Liver (tissue), 7 donors: ENCODE measurements at regions not wholly inside any gene's neighbourhood (a gene's known extent, or its start where the extent isn't known, plus 50 kb on each side); places are given as distances from the start of the nearest gene placed in this dataset.

Source experiments
- DNase-seq: peaks from one replicate; pipeline ENCODE4 v3.0.0-alpha.2; 2017; ENCODE audit warnings: low spot score
- H3K27ac ChIP-seq, 2 donors: one replicate each; pipeline ENCODE4 v1.7.0; 2013; ENCODE audit warnings: inconsistent platforms in 2 of 2, low read length in 2 of 2, control low read depth in 1 of 2, low read depth in 1 of 2, mild to moderate bottlenecking in 1 of 2
- H3K27me3 ChIP-seq, 4 donors: one replicate each; pipeline versions ENCODE4 v1.6.1 to v1.7.0; 2013; ENCODE audit warnings: low read length in 3 of 4, inconsistent platforms in 1 of 4, mild to moderate bottlenecking in 1 of 4, moderate library complexity in 1 of 4; ENCODE audit not compliant: control insufficient read depth in 4 of 4, insufficient read depth in 4 of 4
- H3K36me3 ChIP-seq, 4 donors: one replicate each; pipeline versions ENCODE4 v1.6.1 to v1.7.0; 2013; ENCODE audit warnings: low read length in 3 of 4, mild to moderate bottlenecking in 3 of 4, low read depth in 1 of 4, moderate library complexity in 1 of 4; ENCODE audit not compliant: control insufficient read depth in 4 of 4, insufficient read depth in 3 of 4
- H3K4me1 ChIP-seq, 4 donors: one replicate each; pipeline versions ENCODE4 v1.6.1 to v1.7.0; 2013; ENCODE audit warnings: low read length in 3 of 4, mild to moderate bottlenecking in 3 of 4, moderate library complexity in 1 of 4; ENCODE audit not compliant: control insufficient read depth in 4 of 4, insufficient read depth in 4 of 4
- H3K4me3 ChIP-seq, 3 donors: one replicate each; pipeline versions ENCODE4 v1.6.1 to v1.7.0; 2013; ENCODE audit warnings: low read length in 3 of 3, control low read depth in 1 of 3, low read depth in 1 of 3, mild to moderate bottlenecking in 1 of 3
- H3K9ac ChIP-seq, 2 donors: one replicate each; pipeline ENCODE4 v1.7.0; 2013; ENCODE audit warnings: low read length in 2 of 2, mild to moderate bottlenecking in 2 of 2, moderate library complexity in 2 of 2, control low read depth in 1 of 2, low read depth in 1 of 2
- H3K9me3 ChIP-seq, 4 donors: one replicate each; pipeline versions ENCODE4 v1.6.1 to v1.7.0; 2013; ENCODE audit warnings: low read length in 3 of 4; ENCODE audit not compliant: control insufficient read depth in 4 of 4
- EGR1 ChIP-seq, 2 donors: IDR thresholded peaks; 2 replicates each; pipeline ENCODE4 v1.6.1; 2016 to 2018; ENCODE audit warnings: antibody characterized with exemption in 2 of 2, low read depth in 2 of 2
- FOXA1 ChIP-seq: IDR thresholded peaks from 2 replicates; pipeline ENCODE4 v1.6.1; 2016; ENCODE audit warnings: antibody characterized with exemption
- FOXA2 ChIP-seq: IDR thresholded peaks from 2 replicates; pipeline ENCODE4 v1.6.1; 2016; ENCODE audit warnings: antibody characterized with exemption
- GABPA ChIP-seq, 2 donors: IDR thresholded peaks in 1 of 2; conservative IDR thresholded peaks in 1 of 2; 2 replicates each; pipeline ENCODE4 v1.6.1; 2016; ENCODE audit warnings: antibody characterized with exemption in 2 of 2, mild to moderate bottlenecking in 1 of 2, moderate library complexity in 1 of 2
- HNF4A ChIP-seq, 2 donors: conservative IDR thresholded peaks; 2 replicates each; pipeline ENCODE4 v1.6.1; 2016; ENCODE audit warnings: antibody characterized with exemption in 2 of 2, mild to moderate bottlenecking in 2 of 2
- HNF4G ChIP-seq: IDR thresholded peaks from 2 replicates; pipeline ENCODE4 v1.6.1; 2016; ENCODE audit warnings: antibody characterized with exemption
- JUND ChIP-seq, 2 donors: IDR thresholded peaks; 2 replicates each; pipeline ENCODE4 v1.6.1; 2016; ENCODE audit warnings: antibody characterized with exemption in 2 of 2
- NR2F2 ChIP-seq: IDR thresholded peaks from 2 replicates; pipeline ENCODE4 v1.6.1; 2016; ENCODE audit warnings: antibody characterized with exemption
- RAD21 ChIP-seq, 2 donors: IDR thresholded peaks; 2 replicates each; pipeline ENCODE4 v1.6.1; 2016; ENCODE audit warnings: antibody characterized with exemption in 2 of 2, mild to moderate bottlenecking in 2 of 2
- REST ChIP-seq: IDR thresholded peaks from 2 replicates; pipeline ENCODE4 v1.6.1; 2016; ENCODE audit warnings: antibody characterized with exemption, mild to moderate bottlenecking
- RXRA ChIP-seq, 2 donors: IDR thresholded peaks; 2 replicates each; pipeline ENCODE4 v1.6.1; 2017 to 2018; ENCODE audit warnings: antibody characterized with exemption in 2 of 2, mild to moderate bottlenecking in 1 of 2
- SP1 ChIP-seq: IDR thresholded peaks from 2 replicates; pipeline ENCODE4 v1.6.1; 2018; ENCODE audit warnings: antibody characterized with exemption, mild to moderate bottlenecking
- TAF1 ChIP-seq: conservative IDR thresholded peaks from 2 replicates; pipeline ENCODE4 v1.6.1; 2016; ENCODE audit warnings: antibody characterized with exemption, mild to moderate bottlenecking
- YY1 ChIP-seq: IDR thresholded peaks from 2 replicates; pipeline ENCODE4 v1.6.1; 2016; ENCODE audit warnings: antibody characterized with exemption, mild to moderate bottlenecking
- WGBS: extraction: QIAGEN DNeasy Blood & Tissue Kit; methylation state at CpG from one replicate; pipeline ENCODE4 v1.1.7; 2013; 5-methylcytosine and 5-hydroxymethylcytosine counted together
- TF ChIP-seq, protein P1 (sequence below): IDR thresholded peaks from 2 replicates; pipeline ENCODE4 v1.6.1; 2016; ENCODE audit warnings: antibody characterized with exemption
- TF ChIP-seq, protein P2 (sequence below): IDR thresholded peaks from 2 replicates; pipeline ENCODE4 v1.6.1; 2016; ENCODE audit warnings: antibody characterized with exemption
- TF ChIP-seq, protein P3 (sequence below): IDR thresholded peaks from 2 replicates; pipeline ENCODE4 v1.6.1; 2016; ENCODE audit warnings: antibody characterized with exemption
- donor health status: healthy.
- donor health status: healthy.
- donor health status: healthy.
- donor health status: healthy.

DNA sequence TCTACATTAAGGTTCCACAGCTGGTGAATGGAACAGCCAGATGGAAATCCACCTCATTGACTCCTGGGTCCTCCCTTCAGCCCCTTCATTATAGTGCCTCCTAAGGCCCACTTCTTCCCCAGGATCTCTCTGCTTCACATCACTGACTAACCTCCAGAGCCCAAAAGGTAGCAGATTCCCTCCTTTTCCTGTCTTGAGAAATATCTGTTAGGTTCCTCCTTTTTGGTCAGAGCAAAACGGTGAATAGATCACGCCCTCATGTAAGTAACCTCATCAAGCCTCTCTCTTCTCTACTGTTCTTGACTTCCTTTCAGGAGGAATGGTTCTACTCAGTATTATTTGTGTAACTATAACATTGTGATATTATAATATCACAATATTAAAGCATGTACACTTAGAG lies 155.0 kb upstream of the SRD5A2 start:
- no peaks in the 10 kb centered on the region for H3K9me3 ChIP-seq
- no peak for TF ChIP-seq NR2F2
- no peak for TF ChIP-seq HNF4A (conservative IDR thresholded peaks at IDR 0.05)
- TF ChIP-seq HNF4G = no peak
- TF ChIP-seq FOXA2 = no peak
- no peak for TF ChIP-seq YY1
- TF ChIP-seq RAD21 (IDR thresholded peaks at IDR 0.05) = no peak
- TF ChIP-seq RXRA (IDR thresholded peaks at IDR 0.05) = no peak
- TF ChIP-seq, protein P1, sequence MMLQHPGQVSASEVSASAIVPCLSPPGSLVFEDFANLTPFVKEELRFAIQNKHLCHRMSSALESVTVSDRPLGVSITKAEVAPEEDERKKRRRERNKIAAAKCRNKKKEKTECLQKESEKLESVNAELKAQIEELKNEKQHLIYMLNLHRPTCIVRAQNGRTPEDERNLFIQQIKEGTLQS = no peak
- TF ChIP-seq SP1 = no peak
- TF ChIP-seq, protein P2, sequence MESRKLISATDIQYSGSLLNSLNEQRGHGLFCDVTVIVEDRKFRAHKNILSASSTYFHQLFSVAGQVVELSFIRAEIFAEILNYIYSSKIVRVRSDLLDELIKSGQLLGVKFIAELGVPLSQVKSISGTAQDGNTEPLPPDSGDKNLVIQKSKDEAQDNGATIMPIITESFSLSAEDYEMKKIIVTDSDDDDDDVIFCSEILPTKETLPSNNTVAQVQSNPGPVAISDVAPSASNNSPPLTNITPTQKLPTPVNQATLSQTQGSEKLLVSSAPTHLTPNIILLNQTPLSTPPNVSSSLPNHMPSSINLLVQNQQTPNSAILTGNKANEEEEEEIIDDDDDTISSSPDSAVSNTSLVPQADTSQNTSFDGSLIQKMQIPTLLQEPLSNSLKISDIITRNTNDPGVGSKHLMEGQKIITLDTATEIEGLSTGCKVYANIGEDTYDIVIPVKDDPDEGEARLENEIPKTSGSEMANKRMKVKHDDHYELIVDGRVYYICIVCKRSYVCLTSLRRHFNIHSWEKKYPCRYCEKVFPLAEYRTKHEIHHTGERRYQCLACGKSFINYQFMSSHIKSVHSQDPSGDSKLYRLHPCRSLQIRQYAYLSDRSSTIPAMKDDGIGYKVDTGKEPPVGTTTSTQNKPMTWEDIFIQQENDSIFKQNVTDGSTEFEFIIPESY = no peak
- TF ChIP-seq REST = no peak
- no peak for TF ChIP-seq JUND (IDR thresholded peaks at IDR 0.05)
- TF ChIP-seq GABPA (IDR thresholded peaks at IDR 0.05 in 1 of 2, conservative IDR thresholded peaks at IDR 0.05 in 1 of 2) = no peak
- no peak for TF ChIP-seq FOXA1
- TF ChIP-seq, protein P3, sequence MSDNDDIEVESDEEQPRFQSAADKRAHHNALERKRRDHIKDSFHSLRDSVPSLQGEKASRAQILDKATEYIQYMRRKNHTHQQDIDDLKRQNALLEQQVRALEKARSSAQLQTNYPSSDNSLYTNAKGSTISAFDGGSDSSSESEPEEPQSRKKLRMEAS = no peak
- no peak for TF ChIP-seq EGR1 (IDR thresholded peaks at IDR 0.05; ENCODE audit: low read depth in 2 of 2)
- no peaks in the 10 kb centered on the region for H3K27me3 ChIP-seq
- WGBS = 88% methylated on average over 2 of the region's 2 CpGs
- H3K27ac ChIP-seq = no peak overlapping the region
- H3K36me3 ChIP-seq = no peaks in the 10 kb centered on the region
- H3K4me1 ChIP-seq = peaks cover 4 to 20% (median 8%) of the 10 kb centered on the region in 4 donors
- H3K4me3 ChIP-seq = no peak overlapping the region
- no peak for DNase-seq
- no peak overlapping the region for H3K9ac ChIP-seq

DNA sequence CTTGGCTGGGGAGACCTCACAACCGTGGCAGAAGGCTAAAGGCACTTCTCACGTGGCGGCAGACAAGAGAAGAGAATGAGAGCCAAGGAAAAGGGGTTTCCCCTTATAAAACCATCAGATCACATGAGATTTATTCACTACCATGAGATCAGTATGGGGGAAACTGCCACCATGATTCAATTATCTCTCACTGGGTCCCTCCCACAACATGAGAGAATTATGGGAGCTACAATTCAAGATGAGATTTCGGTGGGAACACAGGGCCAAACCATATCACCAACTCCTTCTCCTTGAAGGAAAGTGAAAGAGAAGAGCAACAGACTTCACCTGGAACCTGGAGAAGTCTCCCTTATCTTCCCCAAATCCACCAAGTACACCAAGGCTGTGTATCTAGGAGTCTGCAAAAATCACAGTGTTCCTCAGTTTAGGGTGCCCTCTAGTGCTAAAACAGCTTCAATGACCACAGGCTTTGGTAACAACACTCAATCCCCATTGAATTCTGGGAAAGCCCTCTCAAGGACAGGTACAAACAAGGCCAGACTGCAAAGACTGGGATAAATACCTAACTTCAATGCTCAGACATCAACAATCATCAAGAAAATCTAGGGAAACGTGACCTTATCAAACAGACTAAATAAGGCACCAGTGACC lies 148.8 kb upstream of the SRD5A2 start:
- Histone ChIP-seq H3K27me3 (no peaks in the 10 kb centered on the region), H3K9me3 (no peaks in the 10 kb centered on the region), H3K9ac (no peak overlapping the region), H3K27ac (peak overlapping the region; percentile 86 to 90), H3K4me3 (peak overlapping the region in 2 of 3 donors; percentile 8 to 42), H3K4me1 (peaks cover 1 to 20% (median 12%) of the 10 kb centered on the region in 4 donors), H3K36me3 (no peaks in the 10 kb centered on the region)
- DNase-seq = no peak
- 44% methylated on average over 5 of the region's 5 CpGs for WGBS
- TF ChIP-seq JUND (IDR thresholded peaks at IDR 0.05) (peak in 1 of 2 donors; percentile 5), REST (no peak), RAD21 (IDR thresholded peaks at IDR 0.05) (peak; percentile 95 to 96), FOXA2 (peak; percentile 47), TAF1 (peak; percentile 16), YY1 (peak; percentile 35), GABPA (IDR thresholded peaks at IDR 0.05 in 1 of 2, conservative IDR thresholded peaks at IDR 0.05 in 1 of 2) (no peak), RXRA (IDR thresholded peaks at IDR 0.05) (peak; percentile 51 to 61)
- TF ChIP-seq, protein P2 = no peak
- TF ChIP-seq, protein P3 = peak; percentile 6
